Medulla oblongata (tissue), 1 donor: ENCODE measurements at regions not wholly inside any gene's neighbourhood (a gene's known extent, or its start where the extent isn't known, plus 50 kb on each side); places are given as distances from the start of the nearest gene placed in this dataset.
A peak's percentile ranks its signal among the peaks of the same experiment; 100 is the strongest.
"Not testable (repeated sequence)": the region's sequence is repeated elsewhere in the genome, so short reads cannot be mapped to it uniquely, and the experiment has no call there.

ENCODE experiments used
- DNase-seq: peaks from one replicate; pipeline ENCODE4 v3.0.0-alpha.2; 2015; ENCODE audit errors: extremely low spot score

GRCh38 chr5:129163810-129164378, 69.3 kb downstream of the ISOC1 start:
- DNase-seq, result no peak

- DNase-seq, result no peak
Observed at GRCh38 chr5:129170050-129170449, 75.5 kb downstream of the ISOC1 start.

- no peak for DNase-seq
Observed at GRCh38 chr5:129171194-129171944, 76.8 kb downstream of the ISOC1 start.

GRCh38 chr5:129172580-129172979, 78.0 kb downstream of the ISOC1 start:
- peak; percentile 66 for DNase-seq

GRCh38 chr5:129173771-129174170, 79.2 kb downstream of the ISOC1 start:
- no peak for DNase-seq

GRCh38 chr5:129174480-129174879, 79.9 kb downstream of the ISOC1 start:
- DNase-seq, result no peak

GRCh38 chr5:129177451-129177850, 82.9 kb downstream of the ISOC1 start:
- DNase-seq, result no peak

- DNase-seq, result no peak
Observed at GRCh38 chr5:129199308-129199707, 104.8 kb downstream of the ISOC1 start.

GRCh38 chr5:129204525-129204924, 110.0 kb downstream of the ISOC1 start:
- DNase-seq, result no peak

GRCh38 chr5:129216001-129216400, 121.5 kb downstream of the ISOC1 start:
- DNase-seq, result no peak

- no peak for DNase-seq
Observed at GRCh38 chr5:129217179-129217578, 122.6 kb downstream of the ISOC1 start.

GRCh38 chr5:129223178-129223577, 128.6 kb downstream of the ISOC1 start:
- no peak for DNase-seq

- DNase-seq, result no peak
Observed at GRCh38 chr5:129228577-129228976, 134.0 kb downstream of the ISOC1 start.

GRCh38 chr5:129241755-129242154, 147.2 kb downstream of the ISOC1 start:
- DNase-seq, result no peak

GRCh38 chr5:129243039-129243438, 148.5 kb downstream of the ISOC1 start:
- no peak for DNase-seq

GRCh38 chr5:129244478-129244877, 149.9 kb downstream of the ISOC1 start:
- DNase-seq, result no peak

GRCh38 chr5:129245489-129245888, 150.9 kb downstream of the ISOC1 start:
- peak; percentile 85 for DNase-seq

GRCh38 chr5:129246088-129246487, 151.5 kb downstream of the ISOC1 start:
- peak; percentile 7 for DNase-seq

- DNase-seq, result no peak
Observed at GRCh38 chr5:129249886-129250285, 155.3 kb downstream of the ISOC1 start.

GRCh38 chr5:129271308-129271707, 176.8 kb downstream of the ISOC1 start:
- peak; percentile 9 for DNase-seq

GRCh38 chr5:129284010-129284409, 176.1 kb upstream of the ADAMTS19 start:
- no peak for DNase-seq

GRCh38 chr5:129294216-129294615, 165.9 kb upstream of the ADAMTS19 start:
- not testable (repeated sequence) for DNase-seq

GRCh38 chr5:129306725-129307124, 153.4 kb upstream of the ADAMTS19 start:
- DNase-seq, result no peak

- DNase-seq, result no peak
Observed at GRCh38 chr5:129322968-129323367, 137.1 kb upstream of the ADAMTS19 start.
